ENCODE measurements at regions not wholly inside any gene's neighbourhood (a gene's known extent, or its start where the extent isn't known, plus 50 kb on each side); places are given as distances from the start of the nearest gene placed in this dataset.

DNA sequence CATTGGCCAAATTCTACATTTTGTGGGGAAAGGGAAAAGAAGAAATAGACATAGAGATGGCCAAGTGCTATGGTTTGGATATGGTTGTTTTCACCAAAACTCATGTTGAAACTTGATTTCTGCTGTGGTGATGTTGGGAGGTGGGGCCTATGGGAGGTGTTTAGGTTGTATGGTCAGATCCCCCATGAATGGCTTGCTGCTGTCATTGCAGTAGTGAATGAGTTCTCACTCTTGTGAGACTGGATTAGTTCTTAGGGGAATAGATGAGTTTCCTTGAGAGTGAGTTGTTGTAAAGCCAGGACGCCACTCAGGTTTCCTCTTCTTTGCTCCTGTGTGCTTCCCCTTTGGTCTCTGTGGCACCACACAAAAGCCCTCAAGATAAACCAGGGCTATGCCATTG is 242.6 kb upstream of the RFC3 start:
- intact Hi-C loops (cut with micrococcal nuclease; ENCODE audit: unreplicated experiment) (no loop called here), in situ Hi-C loops (cut with HindIII; ENCODE audit: low pct_unique_long_range_greater_than_20kb, low sequenced_read_pairs) (no loop called here)
- ChIA-PET POLR2A (no interaction called here), CTCF (no interaction called here)
- no TSS peak for BruUV-seq (replicated peaks)
- no peak overlapping the region for H3K4me3 ChIP-seq (ENCODE audit: low read depth in 2 of 2, low read length in 2 of 2)
- no peaks in the 10 kb centered on the region for H3K9me3 ChIP-seq (ENCODE audit: control insufficient read depth, insufficient read depth, low read depth, low read length)
- ATAC-seq (no peak), DNase-seq (ENCODE audit: low read depth, low spot score) (no peak)
- no peak overlapping the region for H3K27ac ChIP-seq (ENCODE audit: low read length)
- no peaks in the 10 kb centered on the region for H3K4me1 ChIP-seq (ENCODE audit: control insufficient read depth, insufficient read depth, low read length)
- TF ChIP-seq SIN3A (IDR thresholded peaks at IDR 0.05; ENCODE audit: borderline replicate concordance, insufficient read depth, low read depth, low read length), result no peak
- TF ChIP-seq, protein P1, sequence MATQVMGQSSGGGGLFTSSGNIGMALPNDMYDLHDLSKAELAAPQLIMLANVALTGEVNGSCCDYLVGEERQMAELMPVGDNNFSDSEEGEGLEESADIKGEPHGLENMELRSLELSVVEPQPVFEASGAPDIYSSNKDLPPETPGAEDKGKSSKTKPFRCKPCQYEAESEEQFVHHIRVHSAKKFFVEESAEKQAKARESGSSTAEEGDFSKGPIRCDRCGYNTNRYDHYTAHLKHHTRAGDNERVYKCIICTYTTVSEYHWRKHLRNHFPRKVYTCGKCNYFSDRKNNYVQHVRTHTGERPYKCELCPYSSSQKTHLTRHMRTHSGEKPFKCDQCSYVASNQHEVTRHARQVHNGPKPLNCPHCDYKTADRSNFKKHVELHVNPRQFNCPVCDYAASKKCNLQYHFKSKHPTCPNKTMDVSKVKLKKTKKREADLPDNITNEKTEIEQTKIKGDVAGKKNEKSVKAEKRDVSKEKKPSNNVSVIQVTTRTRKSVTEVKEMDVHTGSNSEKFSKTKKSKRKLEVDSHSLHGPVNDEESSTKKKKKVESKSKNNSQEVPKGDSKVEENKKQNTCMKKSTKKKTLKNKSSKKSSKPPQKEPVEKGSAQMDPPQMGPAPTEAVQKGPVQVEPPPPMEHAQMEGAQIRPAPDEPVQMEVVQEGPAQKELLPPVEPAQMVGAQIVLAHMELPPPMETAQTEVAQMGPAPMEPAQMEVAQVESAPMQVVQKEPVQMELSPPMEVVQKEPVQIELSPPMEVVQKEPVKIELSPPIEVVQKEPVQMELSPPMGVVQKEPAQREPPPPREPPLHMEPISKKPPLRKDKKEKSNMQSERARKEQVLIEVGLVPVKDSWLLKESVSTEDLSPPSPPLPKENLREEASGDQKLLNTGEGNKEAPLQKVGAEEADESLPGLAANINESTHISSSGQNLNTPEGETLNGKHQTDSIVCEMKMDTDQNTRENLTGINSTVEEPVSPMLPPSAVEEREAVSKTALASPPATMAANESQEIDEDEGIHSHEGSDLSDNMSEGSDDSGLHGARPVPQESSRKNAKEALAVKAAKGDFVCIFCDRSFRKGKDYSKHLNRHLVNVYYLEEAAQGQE (IDR thresholded peaks at IDR 0.05; ENCODE audit: insufficient read depth in 1 of 2, low read depth in 2 of 2, low read length in 1 of 2), result no peak
- TF ChIP-seq TCF7L2 (IDR thresholded peaks at IDR 0.05; ENCODE audit: low read depth, low read length), result no peak
- no peak for TF ChIP-seq POLR2AphosphoS5 (IDR thresholded peaks at IDR 0.05; ENCODE audit: low read depth, low read length)
- TF ChIP-seq, protein P2, sequence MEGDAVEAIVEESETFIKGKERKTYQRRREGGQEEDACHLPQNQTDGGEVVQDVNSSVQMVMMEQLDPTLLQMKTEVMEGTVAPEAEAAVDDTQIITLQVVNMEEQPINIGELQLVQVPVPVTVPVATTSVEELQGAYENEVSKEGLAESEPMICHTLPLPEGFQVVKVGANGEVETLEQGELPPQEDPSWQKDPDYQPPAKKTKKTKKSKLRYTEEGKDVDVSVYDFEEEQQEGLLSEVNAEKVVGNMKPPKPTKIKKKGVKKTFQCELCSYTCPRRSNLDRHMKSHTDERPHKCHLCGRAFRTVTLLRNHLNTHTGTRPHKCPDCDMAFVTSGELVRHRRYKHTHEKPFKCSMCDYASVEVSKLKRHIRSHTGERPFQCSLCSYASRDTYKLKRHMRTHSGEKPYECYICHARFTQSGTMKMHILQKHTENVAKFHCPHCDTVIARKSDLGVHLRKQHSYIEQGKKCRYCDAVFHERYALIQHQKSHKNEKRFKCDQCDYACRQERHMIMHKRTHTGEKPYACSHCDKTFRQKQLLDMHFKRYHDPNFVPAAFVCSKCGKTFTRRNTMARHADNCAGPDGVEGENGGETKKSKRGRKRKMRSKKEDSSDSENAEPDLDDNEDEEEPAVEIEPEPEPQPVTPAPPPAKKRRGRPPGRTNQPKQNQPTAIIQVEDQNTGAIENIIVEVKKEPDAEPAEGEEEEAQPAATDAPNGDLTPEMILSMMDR (IDR thresholded peaks at IDR 0.05), result no peak
- H3K36me3 ChIP-seq (ENCODE audit: control insufficient read depth, insufficient read depth, low read length), result no peaks in the 10 kb centered on the region
- no peaks in the 10 kb centered on the region for H3K27me3 ChIP-seq (ENCODE audit: control insufficient read depth, insufficient read depth, low read length)

DNA sequence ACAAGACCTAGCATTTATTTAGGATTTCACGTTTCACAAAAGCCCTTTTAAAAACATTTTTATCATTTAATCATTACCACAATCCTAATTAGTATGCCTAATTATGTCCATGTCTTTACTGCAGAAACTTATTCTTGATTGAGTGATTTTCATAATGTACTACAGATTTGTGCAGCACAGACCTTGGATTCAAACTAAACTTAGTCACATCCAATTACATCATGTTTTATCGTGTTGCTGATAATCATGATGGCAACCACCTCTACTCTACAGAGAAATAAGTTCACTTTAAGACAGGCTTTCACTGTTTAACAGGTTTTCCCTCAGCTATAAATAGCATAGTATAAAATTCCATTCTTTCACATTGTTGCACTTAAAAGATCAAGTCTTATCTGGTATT is 240.9 kb upstream of the RFC3 start:
- Histone ChIP-seq H3K36me3 (ENCODE audit: control insufficient read depth, insufficient read depth, low read length) (no peaks in the 10 kb centered on the region), H3K4me1 (ENCODE audit: control insufficient read depth, insufficient read depth, low read length) (no peaks in the 10 kb centered on the region), H3K27ac (ENCODE audit: low read length) (no peak overlapping the region), H3K9me3 (ENCODE audit: control insufficient read depth, insufficient read depth, low read depth, low read length) (no peaks in the 10 kb centered on the region), H3K4me3 (ENCODE audit: low read depth in 2 of 2, low read length in 2 of 2) (no peak overlapping the region), H3K27me3 (ENCODE audit: control insufficient read depth, insufficient read depth, low read length) (no peaks in the 10 kb centered on the region)
- ATAC-seq (no peak), DNase-seq (ENCODE audit: low read depth, low spot score) (no peak)
- ChIA-PET POLR2A (no interaction called here), CTCF (no interaction called here)
- no TSS peak for BruUV-seq (replicated peaks)
- TF ChIP-seq SIN3A (IDR thresholded peaks at IDR 0.05; ENCODE audit: borderline replicate concordance, insufficient read depth, low read depth, low read length) (no peak), TCF7L2 (IDR thresholded peaks at IDR 0.05; ENCODE audit: low read depth, low read length) (no peak), POLR2AphosphoS5 (IDR thresholded peaks at IDR 0.05; ENCODE audit: low read depth, low read length) (no peak)
- TF ChIP-seq, protein P1 (IDR thresholded peaks at IDR 0.05; ENCODE audit: insufficient read depth in 1 of 2, low read depth in 2 of 2, low read length in 1 of 2), result no peak
- TF ChIP-seq, protein P2 (IDR thresholded peaks at IDR 0.05), result no peak
- in situ Hi-C loops (cut with HindIII; ENCODE audit: low pct_unique_long_range_greater_than_20kb, low sequenced_read_pairs) (no loop called here), intact Hi-C loops (cut with micrococcal nuclease; ENCODE audit: unreplicated experiment) (no loop called here)

Measured in Panc1 (cell line).